SHP77 treated with DMSO at 0.1 percent for 48 hours (cell line): ENCODE measurements at regions not wholly inside any gene's neighbourhood (a gene's known extent, or its start where the extent isn't known, plus 50 kb on each side); places are given as distances from the start of the nearest gene placed in this dataset.

Experiments
- DNase-seq: peaks from one replicate; lab custom pipeline; 2025; lab: John Stamatoyannopoulos, UW

- DNase-seq, result no peak
Observed at GRCh38 chr11:32161293-32161692, 70.4 kb downstream of the RCN1 start.

GRCh38 chr11:32162351-32162750 is 71.5 kb downstream of the RCN1 start:
- no peak for DNase-seq

- DNase-seq, result no peak
Observed at GRCh38 chr11:32162906-32163305, 72.0 kb downstream of the RCN1 start.

GRCh38 chr11:32163557-32163956 is 72.7 kb downstream of the RCN1 start:
- no peak for DNase-seq

GRCh38 chr11:32164836-32165235 is 74.0 kb downstream of the RCN1 start:
- DNase-seq, result no peak

- DNase-seq, result no peak
Observed at GRCh38 chr11:32168924-32169323, 78.0 kb downstream of the RCN1 start.

- no peak for DNase-seq
Observed at GRCh38 chr11:32171445-32171844, 80.6 kb downstream of the RCN1 start.

- no peak for DNase-seq
Observed at GRCh38 chr11:32172041-32172847, 81.4 kb downstream of the RCN1 start.

- DNase-seq, result no peak
Observed at GRCh38 chr11:32172848-32173834, 82.3 kb downstream of the RCN1 start.

GRCh38 chr11:32173977-32174376 is 83.1 kb downstream of the RCN1 start:
- no peak for DNase-seq

GRCh38 chr11:32176223-32176934 is 85.5 kb downstream of the RCN1 start:
- peak; percentile 51 for DNase-seq

GRCh38 chr11:32178692-32179091 is 87.8 kb downstream of the RCN1 start:
- DNase-seq, result no peak

- no peak for DNase-seq
Observed at GRCh38 chr11:32183512-32183911, 92.6 kb downstream of the RCN1 start.

GRCh38 chr11:32184041-32184722 is 93.3 kb downstream of the RCN1 start:
- DNase-seq, result no peak

GRCh38 chr11:32184723-32185376 is 94.0 kb downstream of the RCN1 start:
- DNase-seq, result no peak

- DNase-seq, result no peak
Observed at GRCh38 chr11:32186118-32186517, 95.2 kb downstream of the RCN1 start.

- no peak for DNase-seq
Observed at GRCh38 chr11:32187111-32187510, 96.2 kb downstream of the RCN1 start.

GRCh38 chr11:32188785-32189184 is 97.9 kb downstream of the RCN1 start:
- DNase-seq, result no peak

- no peak for DNase-seq
Observed at GRCh38 chr11:32196137-32196536, 105.3 kb downstream of the RCN1 start.

GRCh38 chr11:32198053-32198452 is 107.2 kb downstream of the RCN1 start:
- no peak for DNase-seq
